H9 (cell line): ENCODE measurements at regions not wholly inside any gene's neighbourhood (a gene's known extent, or its start where the extent isn't known, plus 50 kb on each side); places are given as distances from the start of the nearest gene placed in this dataset.

Experiments used
- DNase-seq: peaks from one replicate; pipeline ENCODE4 v3.0.0-alpha.2; 2017
- H2AFZ ChIP-seq: one replicate; pipeline ENCODE4 v1.6.1; 2013; ENCODE audit warnings: mild to moderate bottlenecking, low read length, control low read depth, moderate library complexity
- H2AK5ac ChIP-seq: 2 replicates; pipeline ENCODE4 v1.6.1; 2013; ENCODE audit warnings: low read length, control low read depth, mixed read lengths; ENCODE audit not compliant: insufficient read length
- H2BK120ac ChIP-seq: one replicate; pipeline ENCODE4 v1.6.1; 2013; ENCODE audit warnings: low read depth, mild to moderate bottlenecking, low read length, control low read depth, inconsistent platforms; ENCODE audit not compliant: poor library complexity, severe bottlenecking
- H2BK12ac ChIP-seq: 2 replicates; pipeline ENCODE4 v1.6.1; 2013; ENCODE audit warnings: low read length, control low read depth, mixed read lengths, low read depth; ENCODE audit not compliant: insufficient read length
- H2BK15ac ChIP-seq: 2 replicates; pipeline ENCODE4 v1.6.1; 2013; ENCODE audit warnings: low read depth, low read length, control low read depth
- H2BK20ac ChIP-seq: one replicate; pipeline ENCODE4 v1.6.1; 2013; ENCODE audit warnings: low read depth, mild to moderate bottlenecking, low read length, control low read depth, inconsistent platforms; ENCODE audit not compliant: poor library complexity, severe bottlenecking
- H2BK5ac ChIP-seq: 2 replicates; pipeline ENCODE4 v1.6.1; 2013; ENCODE audit warnings: low read length, control low read depth, mixed read lengths; ENCODE audit not compliant: insufficient read length
- H3K14ac ChIP-seq: 2 replicates; pipeline ENCODE4 v1.6.1; 2013; ENCODE audit warnings: low read length, control low read depth; ENCODE audit not compliant: insufficient read depth
- H3K18ac ChIP-seq: 2 replicates; pipeline ENCODE4 v1.6.1; 2013; ENCODE audit warnings: low read depth, mild to moderate bottlenecking, mixed read lengths, low read length, control low read depth; ENCODE audit not compliant: insufficient read length
- H3K23ac ChIP-seq: 2 replicates; pipeline ENCODE4 v1.6.1; 2013; ENCODE audit warnings: low read length, control low read depth, mixed read lengths, low read depth; ENCODE audit not compliant: insufficient read length
- H3K23me2 ChIP-seq: 2 replicates; pipeline ENCODE4 v1.6.1; 2013; ENCODE audit warnings: low read depth, mild to moderate bottlenecking, mixed read lengths, low read length, control low read depth; ENCODE audit not compliant: insufficient read length, poor library complexity, severe bottlenecking
- H3K27ac ChIP-seq: 2 replicates; pipeline ENCODE4 v1.5.1; 2013; ENCODE audit warnings: low read length, control low read depth, mixed read lengths, low read depth; ENCODE audit not compliant: insufficient read length
- H3K27me3 ChIP-seq: 2 replicates; pipeline ENCODE4 v1.6.1; 2013; ENCODE audit warnings: low read length, control low read depth, inconsistent platforms; ENCODE audit not compliant: insufficient read depth
- H3K4ac ChIP-seq: 2 replicates; pipeline ENCODE4 v1.6.1; 2013; ENCODE audit warnings: low read depth, mild to moderate bottlenecking, control low read depth, inconsistent platforms, low read length, moderate library complexity
- H3K4me1 ChIP-seq: 2 replicates; pipeline ENCODE4 v1.6.1; 2013; ENCODE audit warnings: low read length, control low read depth, inconsistent platforms; ENCODE audit not compliant: insufficient read depth
- H3K4me2 ChIP-seq: 2 replicates; pipeline ENCODE4 v1.6.1; 2013; ENCODE audit warnings: low read length, control low read depth, mixed read lengths; ENCODE audit not compliant: insufficient read length, insufficient read depth
- H3K56ac ChIP-seq: 2 replicates; pipeline ENCODE4 v1.6.1; 2013; ENCODE audit warnings: low read depth, mild to moderate bottlenecking, mixed read lengths, low read length, control low read depth; ENCODE audit not compliant: insufficient read length
- H3K79me1 ChIP-seq: 2 replicates; pipeline ENCODE4 v1.6.1; 2013; ENCODE audit warnings: low read depth, mild to moderate bottlenecking, moderate library complexity, low read length, control low read depth, inconsistent platforms; ENCODE audit not compliant: insufficient read depth, poor library complexity, severe bottlenecking
- H3K79me2 ChIP-seq: 2 replicates; pipeline ENCODE4 v1.6.1; 2013; ENCODE audit warnings: low read length, control low read depth, inconsistent platforms; ENCODE audit not compliant: insufficient read depth
- H3K9ac ChIP-seq: 2 replicates; pipeline ENCODE4 v1.6.1; 2013; ENCODE audit warnings: low read length, control low read depth, mixed read lengths; ENCODE audit not compliant: insufficient read length; ENCODE audit errors: extremely low read depth
- H3K9me3 ChIP-seq: one replicate; pipeline ENCODE4 v1.6.1; 2013; ENCODE audit warnings: low read depth, low read length, inconsistent platforms; ENCODE audit not compliant: control insufficient read depth
- H3T11ph ChIP-seq: one replicate; pipeline ENCODE4 v1.6.1; 2013; ENCODE audit warnings: mild to moderate bottlenecking, low read length, control low read depth, inconsistent platforms
- H4K20me1 ChIP-seq: one replicate; pipeline ENCODE4 v1.6.1; 2013; ENCODE audit not compliant: control insufficient read depth, insufficient read length, insufficient read depth
- H4K5ac ChIP-seq: 2 replicates; pipeline ENCODE4 v1.6.1; 2013; ENCODE audit warnings: low read depth, mild to moderate bottlenecking, mixed read lengths, low read length, control low read depth; ENCODE audit not compliant: insufficient read length
- H4K8ac ChIP-seq: replicated peaks from 2 replicates; pipeline ENCODE4 v1.6.1; 2013; ENCODE audit warnings: low read length, control low read depth, mixed read lengths, low read depth; ENCODE audit not compliant: insufficient read length
- H4K91ac ChIP-seq: 2 replicates; pipeline ENCODE4 v1.6.1; 2013; ENCODE audit warnings: low read depth, mild to moderate bottlenecking, moderate library complexity, mixed read lengths, low read length, control low read depth; ENCODE audit not compliant: insufficient read length
- H3K27ac Mint-ChIP-seq, 3 experiments: 2 replicates in 2 of 3; 3 replicates in 1 of 3; pipeline ENCODE4 v1.8.0; 2020 to 2021; ENCODE audit warnings: mixed read lengths in 3 of 3, mild to moderate bottlenecking in 1 of 3, moderate library complexity in 1 of 3
- H3K27me3 Mint-ChIP-seq: 2 replicates; pipeline ENCODE4 v1.8.0; 2021; ENCODE audit warnings: low read depth, mild to moderate bottlenecking, moderate library complexity, mixed read lengths
- H3K36me3 Mint-ChIP-seq, 3 experiments: 2 replicates in 2 of 3; 3 replicates in 1 of 3; pipeline ENCODE4 v1.8.0; 2020 to 2021; ENCODE audit warnings: low read depth in 3 of 3, mixed read lengths in 3 of 3; ENCODE audit not compliant: insufficient read depth in 1 of 3
- H3K4me1 Mint-ChIP-seq, 2 experiments: 2 replicates each; pipeline ENCODE4 v1.8.0; 2020; ENCODE audit warnings: mixed read lengths in 2 of 2
- H3K4me3 Mint-ChIP-seq, 2 experiments: 2 replicates in 1 of 2; 3 replicates in 1 of 2; pipeline ENCODE4 v1.8.0; 2020 to 2021; ENCODE audit warnings: mild to moderate bottlenecking in 2 of 2, mixed read lengths in 2 of 2, moderate library complexity in 1 of 2
- H3K9me3 Mint-ChIP-seq, 2 experiments: 2 replicates in 1 of 2; 3 replicates in 1 of 2; pipeline ENCODE4 v1.8.0; 2020; ENCODE audit warnings: mild to moderate bottlenecking in 2 of 2, mixed read lengths in 2 of 2, moderate library complexity in 1 of 2
- WGBS: extraction: QIAGEN DNeasy Blood & Tissue Kit; methylation state at CpG from one replicate; pipeline ENCODE4 v1.1.7; 2013; ENCODE audit warnings: missing lambda C conversion rate, low lambda C conversion rate, mixed read lengths; ENCODE audit not compliant: insufficient read length; ENCODE audit errors: extremely low coverage; 5-methylcytosine and 5-hydroxymethylcytosine counted together
- TF ChIP-seq, protein P1 (sequence below): fragments of 200-600 bp; sonication (generic); conservative IDR thresholded peaks from 3 replicates; pipeline ENCODE4 v1.8.0; 2021; ENCODE audit warnings: antibody characterized with exemption, mild to moderate bottlenecking

DNA sequence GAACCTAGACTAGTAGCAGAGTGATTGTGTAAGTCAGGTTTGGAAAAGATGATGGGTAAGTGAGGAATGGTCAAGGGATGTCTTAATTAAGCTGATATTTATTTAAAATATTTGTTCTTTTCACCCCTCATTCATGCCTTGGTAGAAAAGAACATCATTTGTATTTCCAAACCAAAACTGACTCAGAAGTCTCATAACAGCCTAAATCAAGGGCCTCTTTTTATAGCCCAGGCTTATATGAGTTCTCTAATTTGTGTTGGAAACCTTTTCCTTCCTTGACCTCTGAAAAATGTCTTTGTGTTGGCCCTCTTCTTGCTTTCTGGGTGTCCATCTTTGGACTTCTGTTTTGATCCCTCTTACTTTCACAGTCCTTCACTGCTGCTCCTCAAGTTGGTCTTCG lies 1428.2 kb downstream of the MRPL39 start:
- no peaks in the 10 kb centered on the region for H3K4me1 Mint-ChIP-seq
- Histone ChIP-seq H3K9me3 (no peaks in the 10 kb centered on the region), H4K91ac (no peak overlapping the region), H3K27me3 (no peaks in the 10 kb centered on the region), H3K14ac (no peak overlapping the region), H3K9ac (no peak overlapping the region), H3K4ac (no peak overlapping the region), H4K20me1 (no peaks in the 10 kb centered on the region), H3K27ac (no peak overlapping the region), H3K18ac (no peak overlapping the region), H3T11ph (no peak overlapping the region), H4K5ac (no peak overlapping the region), H3K4me2 (no peak overlapping the region), H3K4me1 (no peaks in the 10 kb centered on the region), H2BK20ac (no peak overlapping the region), H3K23me2 (no peaks in the 10 kb centered on the region), H4K8ac (no peak overlapping the region), H3K79me2 (no peaks in the 10 kb centered on the region), H3K23ac (no peak overlapping the region), H3K79me1 (no peaks in the 10 kb centered on the region), H2AFZ (no peak overlapping the region), H2AK5ac (no peak overlapping the region), H2BK120ac (no peak overlapping the region), H3K56ac (no peak overlapping the region), H2BK15ac (no peak overlapping the region), H2BK5ac (no peak overlapping the region), H2BK12ac (no peak overlapping the region)
- WGBS, result no CpG with 5 or more reads among the region's 1 CpG
- TF ChIP-seq, protein P1, sequence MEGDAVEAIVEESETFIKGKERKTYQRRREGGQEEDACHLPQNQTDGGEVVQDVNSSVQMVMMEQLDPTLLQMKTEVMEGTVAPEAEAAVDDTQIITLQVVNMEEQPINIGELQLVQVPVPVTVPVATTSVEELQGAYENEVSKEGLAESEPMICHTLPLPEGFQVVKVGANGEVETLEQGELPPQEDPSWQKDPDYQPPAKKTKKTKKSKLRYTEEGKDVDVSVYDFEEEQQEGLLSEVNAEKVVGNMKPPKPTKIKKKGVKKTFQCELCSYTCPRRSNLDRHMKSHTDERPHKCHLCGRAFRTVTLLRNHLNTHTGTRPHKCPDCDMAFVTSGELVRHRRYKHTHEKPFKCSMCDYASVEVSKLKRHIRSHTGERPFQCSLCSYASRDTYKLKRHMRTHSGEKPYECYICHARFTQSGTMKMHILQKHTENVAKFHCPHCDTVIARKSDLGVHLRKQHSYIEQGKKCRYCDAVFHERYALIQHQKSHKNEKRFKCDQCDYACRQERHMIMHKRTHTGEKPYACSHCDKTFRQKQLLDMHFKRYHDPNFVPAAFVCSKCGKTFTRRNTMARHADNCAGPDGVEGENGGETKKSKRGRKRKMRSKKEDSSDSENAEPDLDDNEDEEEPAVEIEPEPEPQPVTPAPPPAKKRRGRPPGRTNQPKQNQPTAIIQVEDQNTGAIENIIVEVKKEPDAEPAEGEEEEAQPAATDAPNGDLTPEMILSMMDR, result no peak
- DNase-seq, result no peak
- peaks cover 39 to 41% of the 10 kb centered on the region in 2 experiments for H3K9me3 Mint-ChIP-seq
- no peaks in the 10 kb centered on the region for H3K27me3 Mint-ChIP-seq
- H3K4me3 Mint-ChIP-seq, result no peak overlapping the region
- peaks cover 0 to 7% (median 2%) of the 10 kb centered on the region in 3 experiments; a peak in 4 of 7 replicates for H3K36me3 Mint-ChIP-seq
- H3K27ac Mint-ChIP-seq, result no peak overlapping the region
